CD4-positive, alpha-beta memory T cell (primary cell): ENCODE measurements at regions not wholly inside any gene's neighbourhood (a gene's known extent, or its start where the extent isn't known, plus 50 kb on each side); places are given as distances from the start of the nearest gene placed in this dataset.

Source experiments
- CTCF ChIA-PET: fragments of 350-600 bp; sonication (Branson Sonifier 250); formaldehyde crosslinking; loops from one replicate; lab custom pipeline; 2021; ENCODE audit warnings: inconsistent platforms; ENCODE audit not compliant: partially characterized antibody; lab: Charles Lee
- POLR2A ChIA-PET: fragments of 350-600 bp; sonication (Branson Sonifier 250); formaldehyde crosslinking; loops from one replicate; lab custom pipeline; 2021; ENCODE audit not compliant: partially characterized antibody; lab: Charles Lee
- DNase-seq, 5 donors: peaks; one replicate each; pipeline versions ENCODE4 v3.0.0 to v3.0.0-alpha.2; 2020 to 2022; ENCODE audit warnings: mixed read lengths in 1 of 5
- H3K27ac ChIP-seq: one replicate; pipeline ENCODE4 v1.7.0; 2013; ENCODE audit warnings: low read depth, low read length
- H3K27me3 ChIP-seq: 2 replicates; pipeline ENCODE4 v1.7.0; 2013; ENCODE audit warnings: mild to moderate bottlenecking, low read length, moderate library complexity; ENCODE audit not compliant: insufficient read depth
- H3K36me3 ChIP-seq: 2 replicates; pipeline ENCODE4 v1.7.0; 2013; ENCODE audit warnings: mild to moderate bottlenecking, low read length, moderate library complexity; ENCODE audit not compliant: insufficient read depth
- H3K4me1 ChIP-seq: 2 replicates; pipeline ENCODE4 v1.7.0; 2013; ENCODE audit warnings: mild to moderate bottlenecking, low read length, moderate library complexity; ENCODE audit not compliant: insufficient read depth
- H3K4me3 ChIP-seq, 2 donors: one replicate each; pipeline ENCODE4 v1.7.0; 2013; ENCODE audit warnings: low read length in 2 of 2, mild to moderate bottlenecking in 1 of 2
- H3K9me3 ChIP-seq, 2 donors: one replicate each; pipeline ENCODE4 v1.7.0; 2013; ENCODE audit warnings: low read length in 2 of 2, control low read depth in 1 of 2; ENCODE audit not compliant: control insufficient read depth in 1 of 2
- H3K27ac Mint-ChIP-seq, 7 donors: one replicate each; pipeline ENCODE4 v1.8.0; 2020 to 2021; ENCODE audit warnings: mixed read lengths in 7 of 7, mild to moderate bottlenecking in 6 of 7, inconsistent platforms in 3 of 7, moderate library complexity in 3 of 7
- H3K27me3 Mint-ChIP-seq, 2 donors: one replicate each; pipeline ENCODE4 v1.8.0; 2020 to 2021; ENCODE audit warnings: mixed read lengths in 2 of 2
- H3K36me3 Mint-ChIP-seq, 2 donors: one replicate each; pipeline ENCODE4 v1.8.0; 2020 to 2021; ENCODE audit warnings: mixed read lengths in 2 of 2, inconsistent platforms in 1 of 2, mild to moderate bottlenecking in 1 of 2
- H3K4me1 Mint-ChIP-seq, 4 donors: one replicate each; pipeline ENCODE4 v1.8.0; 2020 to 2021; ENCODE audit warnings: mixed read lengths in 4 of 4, mild to moderate bottlenecking in 1 of 4
- H3K4me3 Mint-ChIP-seq, 8 donors: one replicate each; pipeline ENCODE4 v1.8.0; 2020 to 2021; ENCODE audit warnings: mixed read lengths in 8 of 8, mild to moderate bottlenecking in 7 of 8, moderate library complexity in 6 of 8, inconsistent platforms in 3 of 8
- H3K9me3 Mint-ChIP-seq, 8 donors: one replicate each; pipeline ENCODE4 v1.8.0; 2020 to 2021; ENCODE audit warnings: mixed read lengths in 8 of 8, mild to moderate bottlenecking in 5 of 8, inconsistent platforms in 3 of 8, moderate library complexity in 1 of 8
- intact Hi-C: fragments of 100-400 bp; cut with micrococcal nuclease; formaldehyde crosslinking; loops from one replicate; pipeline ENCODE4 v1.15.1; 2023

DNA sequence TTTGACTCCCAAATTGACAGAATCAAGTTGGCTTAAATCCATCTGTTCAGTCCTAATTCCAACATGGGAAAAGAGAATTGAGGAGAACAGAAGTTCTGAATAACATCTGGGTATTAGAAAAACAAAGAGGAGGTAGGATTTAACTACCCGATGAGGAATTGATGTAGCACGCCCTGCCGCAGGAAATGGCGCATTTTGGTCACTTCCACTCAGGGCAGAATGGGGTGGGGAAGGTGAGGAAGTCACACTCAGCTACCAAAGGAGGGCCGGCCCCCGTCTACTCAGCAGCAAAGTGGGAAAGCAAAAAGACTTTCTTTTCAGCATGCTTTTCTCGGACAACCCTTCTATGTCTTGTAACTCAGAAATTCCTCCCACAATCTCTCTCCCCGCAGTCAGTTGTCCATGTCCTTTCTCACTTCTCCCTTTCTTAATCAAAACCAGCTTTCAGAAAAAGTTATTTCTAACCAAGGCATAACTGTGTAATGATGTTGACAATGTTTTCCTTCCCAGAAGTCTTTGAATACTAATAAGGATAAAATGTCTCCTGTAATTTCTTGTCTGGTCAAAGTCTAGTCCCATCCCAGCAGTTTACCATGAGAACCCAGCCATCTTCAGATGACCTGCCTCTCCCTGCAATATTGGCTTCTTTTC is 60.5 kb upstream of the SIPA1L2 start:
- intact Hi-C loops: no loop called here
- ChIA-PET POLR2A (no interaction called here), CTCF (no interaction called here)
- H3K9me3 Mint-ChIP-seq: peaks cover 0 to 8% (median 0%) of the 10 kb centered on the region in 8 donors
- no peaks in the 10 kb centered on the region for H3K36me3 ChIP-seq
- H3K36me3 Mint-ChIP-seq: no peaks in the 10 kb centered on the region
- no peak overlapping the region for H3K27ac Mint-ChIP-seq
- H3K4me1 ChIP-seq: no peaks in the 10 kb centered on the region
- H3K9me3 ChIP-seq: no peaks in the 10 kb centered on the region
- DNase-seq: no peak
- no peak overlapping the region for H3K4me3 ChIP-seq
- no peaks in the 10 kb centered on the region for H3K4me1 Mint-ChIP-seq
- no peak overlapping the region for H3K4me3 Mint-ChIP-seq
- no peak overlapping the region for H3K27ac ChIP-seq
- H3K27me3 Mint-ChIP-seq: peaks cover 7 to 21% of the 10 kb centered on the region in 2 donors
- H3K27me3 ChIP-seq: no peaks in the 10 kb centered on the region

GRCh38 chr1:232694475-232694874 is 64.5 kb upstream of the SIPA1L2 start:
- intact Hi-C loops: no loop called here
- DNase-seq: no peak
- peaks cover 11 to 19% of the 10 kb centered on the region in 2 donors for H3K27me3 Mint-ChIP-seq
- Histone ChIP-seq H3K36me3 (no peaks in the 10 kb centered on the region), H3K4me1 (no peaks in the 10 kb centered on the region), H3K4me3 (no peak overlapping the region), H3K27me3 (no peaks in the 10 kb centered on the region), H3K9me3 (no peaks in the 10 kb centered on the region), H3K27ac (no peak overlapping the region)
- POLR2A ChIA-PET: no interaction called here
- CTCF ChIA-PET: no interaction called here
- no peaks in the 10 kb centered on the region for H3K4me1 Mint-ChIP-seq
- no peak overlapping the region for H3K27ac Mint-ChIP-seq
- peaks cover 0 to 8% (median 0%) of the 10 kb centered on the region in 8 donors for H3K9me3 Mint-ChIP-seq
- no peak overlapping the region for H3K4me3 Mint-ChIP-seq
- no peaks in the 10 kb centered on the region for H3K36me3 Mint-ChIP-seq

DNA sequence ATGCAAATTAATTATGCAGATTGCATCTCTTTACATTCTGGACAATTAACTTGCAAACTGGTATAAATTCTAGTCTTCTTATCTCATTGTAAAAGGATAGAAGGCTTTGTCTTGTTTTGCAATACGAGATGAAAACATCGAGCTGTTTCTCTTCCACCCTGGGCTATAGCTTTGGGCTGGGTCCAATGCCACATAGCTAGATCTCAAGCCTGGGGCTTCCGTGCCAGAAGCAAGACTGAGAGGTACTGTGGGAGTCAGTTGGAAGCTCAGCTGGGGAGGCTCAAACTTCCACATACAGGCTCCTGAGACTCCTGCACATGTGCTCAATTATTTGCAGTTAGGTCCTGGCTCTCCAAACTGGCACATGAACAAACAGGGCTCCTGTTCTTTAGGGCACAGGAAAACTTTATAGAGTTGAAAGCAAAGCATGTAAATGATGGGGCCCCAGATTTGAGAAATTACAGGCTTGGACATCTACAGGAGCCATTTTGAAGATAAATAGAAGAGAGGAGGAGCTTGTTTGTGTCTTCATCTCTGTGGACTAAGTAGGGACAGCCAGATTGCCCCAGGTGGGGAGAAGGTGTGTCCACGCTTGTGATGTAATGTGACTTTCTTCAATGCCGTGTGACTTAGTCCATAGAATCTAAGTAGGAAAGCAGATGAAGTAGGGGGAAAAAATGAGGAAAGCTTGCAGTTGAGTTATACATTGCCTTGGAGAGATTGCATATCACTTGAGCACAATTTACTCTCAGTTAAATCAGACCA is 65.9 kb upstream of the SIPA1L2 start:
- no peak overlapping the region for H3K4me3 ChIP-seq
- Mint-ChIP-seq H3K4me1 (no peaks in the 10 kb centered on the region), H3K27me3 (peaks cover 9 to 15% of the 10 kb centered on the region in 2 donors), H3K27ac (no peak overlapping the region), H3K4me3 (no peak overlapping the region), H3K9me3 (peaks cover 0 to 6% (median 0%) of the 10 kb centered on the region in 8 donors), H3K36me3 (no peaks in the 10 kb centered on the region)
- no peak overlapping the region for H3K27ac ChIP-seq
- no peaks in the 10 kb centered on the region for H3K4me1 ChIP-seq
- intact Hi-C loops: no loop called here
- DNase-seq: no peak
- no peaks in the 10 kb centered on the region for H3K27me3 ChIP-seq
- POLR2A ChIA-PET: no interaction called here
- no peaks in the 10 kb centered on the region for H3K9me3 ChIP-seq
- CTCF ChIA-PET: no interaction called here
- H3K36me3 ChIP-seq: no peaks in the 10 kb centered on the region

DNA sequence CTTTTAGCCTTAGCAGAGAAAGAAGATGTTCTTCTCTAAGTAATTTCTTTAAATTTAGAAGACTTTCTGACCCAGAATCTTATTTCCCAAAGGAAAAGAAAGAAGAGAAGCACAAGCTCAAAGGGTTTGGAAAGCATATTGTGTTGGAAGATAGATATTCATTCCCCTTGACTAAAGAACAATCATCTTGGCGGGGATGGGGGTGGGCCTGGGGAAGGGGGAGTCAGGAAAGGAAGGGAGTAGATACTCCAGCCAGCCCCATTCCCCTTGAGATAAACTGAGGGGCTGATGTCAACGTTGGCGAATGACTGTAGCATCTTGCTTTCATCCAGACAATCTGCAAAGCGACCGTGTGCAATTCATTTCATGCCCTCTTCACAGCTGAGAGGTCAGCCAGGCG is 66.5 kb upstream of the SIPA1L2 start:
- H3K27ac Mint-ChIP-seq: no peak overlapping the region
- peaks cover 9 to 16% of the 10 kb centered on the region in 2 donors for H3K27me3 Mint-ChIP-seq
- intact Hi-C loops: no loop called here
- ChIA-PET POLR2A (no interaction called here), CTCF (no interaction called here)
- no peaks in the 10 kb centered on the region for H3K36me3 ChIP-seq
- H3K4me1 Mint-ChIP-seq: no peaks in the 10 kb centered on the region
- H3K27ac ChIP-seq: no peak overlapping the region
- peaks cover 0 to 6% (median 0%) of the 10 kb centered on the region in 8 donors for H3K9me3 Mint-ChIP-seq
- no peak overlapping the region for H3K4me3 Mint-ChIP-seq
- no peaks in the 10 kb centered on the region for H3K4me1 ChIP-seq
- no peak overlapping the region for H3K4me3 ChIP-seq
- H3K27me3 ChIP-seq: no peaks in the 10 kb centered on the region
- DNase-seq: no peak
- H3K9me3 ChIP-seq: no peaks in the 10 kb centered on the region
- H3K36me3 Mint-ChIP-seq: no peaks in the 10 kb centered on the region

DNA sequence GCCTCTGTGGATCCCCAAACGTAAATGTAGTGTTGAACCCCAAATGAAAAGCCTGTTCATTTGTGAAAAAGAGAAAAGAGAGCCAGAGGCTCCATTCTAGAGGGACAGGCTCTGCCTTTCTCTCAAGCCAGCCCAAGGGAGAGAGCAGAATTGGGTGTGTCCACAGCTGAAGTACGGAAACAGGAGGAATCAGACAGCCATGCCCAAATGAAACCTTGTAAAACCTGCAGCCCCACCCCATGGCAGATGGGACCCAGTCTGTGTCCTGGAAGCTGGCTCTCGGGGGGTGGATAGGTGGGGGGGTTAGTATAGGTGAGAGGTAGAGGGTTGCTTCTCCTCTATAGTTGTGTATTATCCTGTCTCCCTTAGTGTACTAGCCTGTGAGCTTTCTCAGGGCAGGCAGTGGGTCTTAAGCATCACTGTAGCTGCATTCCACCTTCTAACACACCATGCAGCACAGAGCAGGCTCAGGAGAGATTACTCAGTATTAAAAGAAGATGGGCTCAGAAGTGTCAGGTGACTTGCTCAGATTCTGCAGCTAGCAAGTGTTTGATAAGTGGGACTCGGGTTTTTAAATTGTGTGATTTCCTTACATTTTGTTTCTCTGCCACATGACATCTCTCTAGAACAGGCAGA is 67.4 kb upstream of the SIPA1L2 start:
- H3K4me1 ChIP-seq: no peaks in the 10 kb centered on the region
- Mint-ChIP-seq H3K4me3 (no peak overlapping the region), H3K4me1 (no peaks in the 10 kb centered on the region), H3K9me3 (peaks cover 0 to 5% (median 1%) of the 10 kb centered on the region in 8 donors), H3K27me3 (peaks cover 7 to 10% of the 10 kb centered on the region in 2 donors), H3K36me3 (no peaks in the 10 kb centered on the region), H3K27ac (no peak overlapping the region)
- POLR2A ChIA-PET: no interaction called here
- H3K27ac ChIP-seq: no peak overlapping the region
- DNase-seq: no peak
- no peaks in the 10 kb centered on the region for H3K36me3 ChIP-seq
- no peaks in the 10 kb centered on the region for H3K9me3 ChIP-seq
- no peak overlapping the region for H3K4me3 ChIP-seq
- intact Hi-C loops: no loop called here
- CTCF ChIA-PET: no interaction called here
- no peaks in the 10 kb centered on the region for H3K27me3 ChIP-seq

- Histone ChIP-seq H3K4me1 (no peaks in the 10 kb centered on the region), H3K27me3 (no peaks in the 10 kb centered on the region), H3K27ac (no peak overlapping the region), H3K9me3 (no peaks in the 10 kb centered on the region), H3K4me3 (no peak overlapping the region), H3K36me3 (no peaks in the 10 kb centered on the region)
- peaks cover 0 to 4% (median 0%) of the 10 kb centered on the region in 8 donors for H3K9me3 Mint-ChIP-seq
- CTCF ChIA-PET: no interaction called here
- POLR2A ChIA-PET: no interaction called here
- H3K4me1 Mint-ChIP-seq: no peaks in the 10 kb centered on the region
- no peak for DNase-seq
- peaks cover 7 to 8% of the 10 kb centered on the region in 2 donors for H3K27me3 Mint-ChIP-seq
- intact Hi-C loops: no loop called here
- H3K27ac Mint-ChIP-seq: no peak overlapping the region
- H3K36me3 Mint-ChIP-seq: no peaks in the 10 kb centered on the region
- no peak overlapping the region for H3K4me3 Mint-ChIP-seq
These were observed 69.9 kb upstream of the SIPA1L2 start for GRCh38 chr1:232699814-232700213.

- H3K27ac Mint-ChIP-seq: no peak overlapping the region
- intact Hi-C loops: no loop called here
- ChIA-PET CTCF (no interaction called here), POLR2A (no interaction called here)
- H3K27me3 Mint-ChIP-seq: peaks cover 6 to 7% of the 10 kb centered on the region in 2 donors
- H3K4me1 Mint-ChIP-seq: no peaks in the 10 kb centered on the region
- Histone ChIP-seq H3K9me3 (no peaks in the 10 kb centered on the region), H3K27me3 (no peaks in the 10 kb centered on the region), H3K27ac (no peak overlapping the region), H3K4me3 (no peak overlapping the region), H3K4me1 (no peaks in the 10 kb centered on the region), H3K36me3 (no peaks in the 10 kb centered on the region)
- peaks cover 0 to 4% (median 0%) of the 10 kb centered on the region in 8 donors for H3K9me3 Mint-ChIP-seq
- H3K36me3 Mint-ChIP-seq: no peaks in the 10 kb centered on the region
- DNase-seq: no peak
- no peak overlapping the region for H3K4me3 Mint-ChIP-seq
These were observed 73.0 kb upstream of the SIPA1L2 start for GRCh38 chr1:232702911-232703310.
